Skeletal muscle cell (primary cell): ENCODE measurements at regions not wholly inside any gene's neighbourhood (a gene's known extent, or its start where the extent isn't known, plus 50 kb on each side); places are given as distances from the start of the nearest gene placed in this dataset.

Experiments
- DNase-seq: peaks from one replicate; pipeline ENCODE4 v3.0.0-alpha.2; 2010; ENCODE audit warnings: low read depth
- H3K4me3 ChIP-seq: 2 replicates; pipeline ENCODE4 v1.5.1; 2011; ENCODE audit warnings: low read depth, mild to moderate bottlenecking, control low read depth, low read length, moderate library complexity

DNA sequence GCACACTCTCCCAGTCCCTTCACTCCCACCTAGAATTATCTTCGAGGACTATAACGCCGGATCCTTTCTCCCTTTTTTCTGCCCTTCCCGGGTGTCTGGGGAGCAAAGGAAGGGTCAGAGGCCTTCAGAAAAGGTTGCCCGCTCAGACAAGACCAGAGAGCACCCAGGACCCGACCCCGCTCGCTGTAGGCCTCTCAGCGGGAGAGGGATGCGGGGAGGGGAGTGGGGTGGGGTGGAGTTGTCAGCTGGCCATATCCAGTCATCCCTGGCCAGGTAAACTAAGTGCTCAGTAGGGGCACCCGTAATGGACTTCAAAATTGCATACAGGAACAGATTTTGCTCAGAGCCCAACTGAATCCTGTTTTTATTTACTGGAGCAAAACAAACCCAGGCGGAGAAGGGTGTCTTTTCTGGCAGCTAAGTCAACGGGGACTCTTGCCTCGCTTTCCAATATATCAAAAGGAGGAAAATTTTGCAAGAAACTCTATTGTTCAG is 65.0 kb downstream of the NOL4 start:
- H3K4me3 ChIP-seq = peak overlapping the region; percentile 45

DNA sequence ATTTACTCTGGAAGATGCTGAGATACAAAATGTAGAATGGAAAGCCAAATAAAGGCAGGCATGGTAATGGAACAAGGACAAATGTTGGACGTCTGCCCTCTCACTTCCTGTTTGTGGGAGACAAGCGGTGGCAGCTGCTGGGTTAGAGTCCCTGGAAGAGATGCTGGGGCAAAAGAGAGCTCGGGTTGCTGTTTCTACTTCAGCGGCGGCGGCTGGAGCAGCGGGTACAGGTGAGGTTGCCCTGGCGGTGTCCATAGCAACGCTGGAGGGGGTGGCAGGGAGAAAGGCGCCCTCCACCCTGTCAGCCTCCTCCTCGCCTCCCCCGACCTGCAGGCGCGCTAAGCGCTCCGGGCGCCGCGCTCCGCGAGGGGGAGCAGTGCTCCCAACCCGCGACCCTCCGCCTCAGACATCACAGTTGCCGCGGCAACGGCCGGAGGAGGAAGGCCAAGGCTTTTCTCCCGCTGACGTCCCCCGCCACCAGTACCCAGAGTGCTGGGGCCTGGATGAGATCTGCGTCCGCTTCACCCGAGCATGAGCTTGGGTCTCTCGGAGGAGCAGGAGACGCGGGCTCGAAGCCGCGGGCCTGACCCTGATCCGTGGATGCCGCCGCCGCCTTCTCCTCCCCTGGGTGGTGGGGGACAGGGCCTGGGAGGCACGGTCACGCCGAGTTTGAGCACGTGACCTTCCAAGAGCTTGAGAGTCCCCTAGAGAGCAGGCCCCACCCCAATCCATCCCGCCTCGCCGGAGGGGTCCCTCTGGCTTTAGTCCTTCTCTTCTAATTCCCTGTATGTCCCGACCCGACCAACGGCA is 65.6 kb downstream of the NOL4 start:
- no peak for DNase-seq
- H3K4me3 ChIP-seq = peak overlapping the region; percentile 45

More for the DNA sequence above, 65.0 kb downstream of the NOL4 start:
- no peak for DNase-seq

- no peak overlapping the region for H3K4me3 ChIP-seq
- DNase-seq = no peak
Measured at GRCh38 chr18:34153711-34154110, 71.0 kb downstream of the NOL4 start.

DNA sequence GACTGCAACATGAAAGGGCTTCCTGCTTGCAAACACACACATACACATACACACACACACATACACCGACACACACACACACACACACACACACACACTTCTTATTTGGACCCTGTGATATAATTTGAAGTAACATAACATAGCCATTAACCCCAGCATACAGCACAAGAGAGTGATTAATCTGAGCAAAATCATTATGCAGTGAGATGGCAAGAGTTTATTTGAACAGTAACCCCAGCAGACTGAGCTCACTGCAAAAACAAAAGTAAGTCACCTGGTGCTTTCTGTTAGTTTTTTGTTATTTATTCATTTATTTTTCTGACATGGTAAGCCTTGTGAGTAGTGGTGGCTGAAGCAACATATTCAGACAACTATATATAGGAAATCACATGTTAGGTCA is 93.7 kb downstream of the NOL4 start:
- DNase-seq = no peak
- no peak overlapping the region for H3K4me3 ChIP-seq

DNA sequence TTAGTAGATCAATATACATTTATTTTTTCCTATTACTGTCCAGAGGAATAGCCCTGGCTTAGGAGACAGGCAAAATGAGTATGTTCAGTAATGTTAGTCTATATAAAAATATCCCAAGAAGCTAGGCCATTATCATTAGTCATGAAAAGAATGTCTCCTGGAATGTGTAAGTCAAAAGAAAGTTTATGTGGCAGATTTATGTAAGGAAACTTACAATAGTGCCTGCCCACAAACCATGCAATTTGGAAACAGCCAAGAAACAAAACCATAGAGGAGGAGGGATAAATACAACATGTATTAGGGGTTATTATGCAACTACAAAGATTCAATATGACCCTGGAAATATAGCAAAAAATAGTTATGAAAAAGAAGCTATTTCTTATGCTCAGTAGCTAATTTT is 96.3 kb downstream of the NOL4 start:
- no peak overlapping the region for H3K4me3 ChIP-seq
- no peak for DNase-seq

DNA sequence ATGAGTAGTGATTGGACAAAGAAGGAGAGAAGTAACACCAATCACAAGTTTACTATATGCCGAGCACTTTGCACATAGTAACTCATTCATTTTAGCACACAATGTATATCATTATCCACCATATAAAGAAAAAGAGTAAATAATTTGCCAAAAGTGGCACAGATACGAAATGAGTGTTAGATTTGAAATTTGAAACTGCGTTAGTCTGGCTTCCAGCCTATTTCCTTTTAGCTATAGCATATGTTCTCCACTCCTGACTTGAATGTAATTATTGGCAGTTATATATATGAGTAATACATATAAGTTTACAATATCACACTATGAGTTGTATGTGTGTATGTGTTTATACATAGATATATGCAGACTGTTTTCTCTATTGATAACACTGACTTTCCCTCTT is 98.6 kb downstream of the NOL4 start:
- H3K4me3 ChIP-seq = no peak overlapping the region

DNA sequence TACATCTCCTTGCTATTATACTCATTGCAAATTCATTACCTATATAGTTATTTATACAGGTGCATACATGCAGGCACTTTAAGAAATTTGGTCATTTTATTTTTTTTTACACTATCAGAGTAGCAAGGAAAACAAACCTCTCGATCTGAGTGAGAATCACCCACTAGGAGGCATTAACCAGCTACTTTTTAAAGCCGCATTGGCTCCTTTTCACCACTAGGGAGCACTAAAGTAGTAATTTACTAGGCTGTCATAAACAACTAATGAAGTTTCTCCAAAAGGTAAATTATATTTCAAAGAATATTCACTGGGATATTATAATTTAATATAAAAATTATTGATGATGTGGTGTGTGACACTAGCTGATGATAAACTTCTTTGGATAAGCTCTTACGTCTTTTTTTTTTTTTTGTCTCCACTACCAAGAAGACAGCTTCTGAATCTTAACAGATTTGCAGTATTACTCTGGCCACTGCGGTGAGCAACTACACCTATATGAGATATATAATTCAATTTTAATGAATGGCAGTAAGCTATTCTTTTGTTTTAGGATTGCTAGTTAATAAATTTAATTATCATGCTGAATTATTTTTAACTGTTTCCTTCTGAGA is 101.9 kb downstream of the NOL4 start:
- H3K4me3 ChIP-seq = no peak overlapping the region
- DNase-seq = no peak

More for the DNA sequence above, 98.6 kb downstream of the NOL4 start:
- DNase-seq = no peak

DNA sequence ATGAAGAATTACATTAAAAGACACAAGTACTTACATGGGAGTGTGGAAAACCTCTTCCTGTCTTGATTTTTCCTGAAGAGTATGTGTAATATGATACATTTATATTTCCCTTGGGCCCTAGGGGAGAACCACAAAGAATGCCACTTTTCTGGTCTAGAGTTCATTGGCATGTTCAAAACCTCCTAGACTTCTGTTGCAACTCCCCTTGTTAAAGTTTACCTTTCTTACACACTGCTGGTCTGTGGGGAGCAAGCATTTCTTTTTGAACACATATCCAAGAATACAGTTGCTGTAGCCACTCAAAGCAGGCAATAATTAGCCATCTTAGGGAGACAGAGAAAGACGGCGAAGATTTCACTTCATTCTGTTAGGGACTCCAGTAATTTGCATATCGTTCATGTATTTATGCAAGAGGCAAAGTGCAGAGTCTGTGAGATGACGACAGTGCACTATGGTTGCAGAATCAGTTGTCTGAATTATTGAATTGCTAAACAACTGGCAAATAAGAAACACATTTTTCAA is 103.5 kb downstream of the NOL4 start:
- no peak overlapping the region for H3K4me3 ChIP-seq
- DNase-seq = peak; percentile 60

GRCh38 chr18:34120294-34120693 is 104.4 kb downstream of the NOL4 start:
- H3K4me3 ChIP-seq = no peak overlapping the region
- no peak for DNase-seq

DNA sequence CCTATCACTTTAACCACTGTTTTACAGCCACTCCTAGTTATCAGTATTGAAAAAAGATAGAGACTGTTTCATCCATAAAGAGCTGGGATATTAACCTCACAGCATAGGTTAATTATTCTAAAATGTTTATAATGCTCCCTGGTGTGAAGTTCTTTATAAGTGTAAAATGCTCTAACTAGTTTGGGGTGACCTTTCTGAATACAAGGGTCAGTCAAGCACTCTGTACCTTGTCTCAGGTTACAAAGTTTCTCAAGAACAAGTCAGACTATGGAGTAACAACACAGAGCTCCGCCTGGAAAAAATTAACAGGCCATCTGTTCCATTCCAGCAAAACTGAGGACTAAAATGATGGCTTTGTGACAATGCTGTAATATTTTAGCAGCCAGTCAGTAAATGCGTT is 107.4 kb downstream of the NOL4 start:
- no peak overlapping the region for H3K4me3 ChIP-seq
- DNase-seq = no peak

DNA sequence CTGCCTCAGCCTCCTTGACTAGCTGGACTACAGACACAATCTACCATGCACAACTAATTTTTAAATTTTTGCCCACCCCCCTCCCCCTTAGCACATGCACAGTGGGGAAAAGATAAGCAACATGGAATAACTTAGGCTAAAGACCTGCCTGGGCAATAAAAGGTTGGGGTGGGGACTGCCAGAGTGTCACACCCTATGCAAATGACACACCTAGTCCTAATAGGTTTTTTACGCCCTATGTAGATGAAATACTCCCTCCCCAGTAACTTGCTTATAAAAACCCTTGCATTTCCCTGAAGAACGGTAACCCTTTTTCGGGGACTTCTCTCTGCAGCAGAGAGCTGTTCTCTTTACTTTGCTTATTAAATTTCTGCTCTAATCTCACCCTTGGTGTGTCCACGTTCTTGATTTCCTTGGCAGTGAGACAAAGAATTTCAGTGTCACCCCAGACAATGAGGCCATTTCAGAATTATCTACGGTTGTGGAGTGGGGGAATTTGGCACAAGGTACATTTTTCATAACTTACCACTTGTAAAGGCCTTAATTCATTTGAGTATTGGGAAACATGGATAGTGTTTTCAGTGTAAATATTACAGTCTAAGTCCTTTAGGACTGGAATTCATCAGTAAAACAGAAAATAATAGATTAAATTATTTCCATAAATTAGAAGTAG is 109.2 kb downstream of the NOL4 start:
- no peak overlapping the region for H3K4me3 ChIP-seq
- no peak for DNase-seq

DNA sequence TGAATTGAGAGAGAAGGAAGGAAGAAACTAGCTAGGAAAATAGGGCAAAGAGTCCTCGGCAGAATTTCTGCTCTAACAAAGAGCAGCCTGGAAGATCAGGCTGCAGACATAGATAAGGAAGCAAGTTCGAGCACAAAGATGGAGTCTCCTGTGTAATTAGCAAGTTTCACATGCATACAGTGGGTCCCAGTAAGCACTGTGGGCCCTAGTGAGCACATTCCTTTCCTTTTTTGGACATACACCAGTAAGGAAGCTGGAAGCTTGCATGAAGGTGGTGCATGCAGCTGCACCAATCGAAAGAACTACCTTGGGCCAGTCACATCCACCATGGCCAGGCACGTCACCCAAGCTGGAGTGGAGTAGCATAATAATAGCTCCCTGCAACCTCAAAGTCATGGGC is 109.7 kb downstream of the NOL4 start:
- DNase-seq = no peak
- H3K4me3 ChIP-seq = no peak overlapping the region

DNA sequence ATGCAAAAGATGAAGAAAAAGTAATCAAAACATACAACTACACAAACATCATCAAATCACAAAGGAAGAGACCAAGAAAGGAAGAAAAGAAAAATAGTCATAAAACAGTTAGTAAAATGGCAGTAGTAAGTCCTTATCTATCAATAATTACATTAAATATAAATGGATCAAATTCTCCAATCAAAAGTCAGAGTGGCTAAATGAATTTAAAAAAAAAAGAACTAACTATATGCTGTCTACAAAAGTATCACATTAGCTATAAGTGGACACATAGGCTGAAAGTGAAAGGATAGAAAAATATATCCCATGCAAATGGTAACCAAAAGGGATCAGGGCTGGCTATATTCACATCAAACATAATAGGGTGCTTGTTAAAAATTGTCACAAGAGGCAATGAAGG is 116.5 kb downstream of the NOL4 start:
- no peak for DNase-seq
- no peak overlapping the region for H3K4me3 ChIP-seq

DNA sequence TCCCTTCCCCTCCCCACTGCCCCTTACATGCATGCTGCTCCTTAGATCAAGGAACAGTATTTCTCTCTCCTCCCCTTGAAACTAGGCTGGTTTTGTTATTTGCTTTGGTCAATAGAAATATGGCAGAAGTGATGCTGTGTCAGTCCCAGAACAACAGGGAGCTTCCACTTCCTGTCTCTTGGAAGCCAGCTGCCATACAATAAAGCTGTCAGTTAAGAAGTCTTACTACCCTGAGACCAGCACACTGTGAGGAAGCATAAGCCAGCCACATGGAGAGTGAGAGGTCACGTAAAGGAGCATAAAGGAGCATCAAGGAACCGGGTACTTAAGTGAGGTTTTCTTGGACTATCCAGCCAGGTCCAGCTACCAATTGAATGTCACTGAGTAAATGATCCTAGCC is 126.6 kb downstream of the NOL4 start:
- H3K4me3 ChIP-seq = no peak overlapping the region
- no peak for DNase-seq

- H3K4me3 ChIP-seq = no peak overlapping the region
- DNase-seq = no peak
Measured at GRCh38 chr18:34097312-34097711, 127.4 kb downstream of the NOL4 start.

DNA sequence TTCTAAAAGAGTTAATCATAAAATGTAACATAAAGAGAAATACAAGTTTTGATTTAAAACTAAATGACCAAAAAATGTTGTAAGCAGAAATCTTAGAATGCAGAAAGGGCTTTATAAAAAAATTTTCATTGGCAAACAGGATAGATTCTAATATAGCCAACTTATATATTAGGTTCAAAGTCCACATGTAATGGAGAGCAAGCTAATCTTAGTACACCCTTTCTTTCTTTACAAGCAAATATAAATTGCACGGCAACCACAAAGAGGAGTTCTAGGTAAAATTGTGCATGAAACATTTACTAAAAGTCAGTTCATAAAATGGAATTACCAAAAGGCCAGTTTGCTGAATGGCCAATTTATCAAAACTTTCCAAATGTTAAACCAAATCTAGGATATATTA is 130.6 kb downstream of the NOL4 start:
- no peak overlapping the region for H3K4me3 ChIP-seq
- no peak for DNase-seq

GRCh38 chr18:34092796-34093195 is 131.9 kb downstream of the NOL4 start:
- H3K4me3 ChIP-seq = no peak overlapping the region
- no peak for DNase-seq

DNA sequence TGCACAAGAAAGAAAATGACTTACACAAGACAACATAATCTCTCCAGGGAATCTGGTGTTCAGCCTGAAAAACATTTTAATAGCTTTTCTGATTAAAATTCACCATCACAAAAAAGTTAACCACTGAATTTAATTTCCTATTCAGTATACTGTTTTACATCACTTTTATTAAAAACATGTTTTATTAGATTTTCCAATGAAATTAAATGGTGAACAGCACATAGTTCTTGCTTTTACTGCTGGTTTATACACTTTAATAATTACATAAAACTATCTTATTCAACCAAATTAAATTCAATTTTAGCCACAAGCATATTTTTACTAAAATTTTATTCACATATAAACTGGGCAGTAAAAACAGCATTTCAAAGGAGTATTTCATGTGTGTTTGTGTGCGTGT is 138.3 kb downstream of the NOL4 start:
- no peak overlapping the region for H3K4me3 ChIP-seq
- no peak for DNase-seq

- H3K4me3 ChIP-seq = no peak overlapping the region
- DNase-seq = no peak
Measured at GRCh38 chr18:34085140-34085739, 139.5 kb downstream of the NOL4 start.

- DNase-seq = no peak
- H3K4me3 ChIP-seq = no peak overlapping the region
Measured at GRCh38 chr18:34084635-34085034, 140.1 kb downstream of the NOL4 start.
